GDM1 (cell line): ENCODE measurements at regions not wholly inside any gene's neighbourhood (a gene's known extent, or its start where the extent isn't known, plus 50 kb on each side); places are given as distances from the start of the nearest gene placed in this dataset.
"Not testable (repeated sequence)": the region's sequence is repeated elsewhere in the genome, so short reads cannot be mapped to it uniquely, and the experiment has no call there.

Experiments
- DNase-seq: peaks from one replicate; lab custom pipeline; 2025; lab: John Stamatoyannopoulos, UW

DNA sequence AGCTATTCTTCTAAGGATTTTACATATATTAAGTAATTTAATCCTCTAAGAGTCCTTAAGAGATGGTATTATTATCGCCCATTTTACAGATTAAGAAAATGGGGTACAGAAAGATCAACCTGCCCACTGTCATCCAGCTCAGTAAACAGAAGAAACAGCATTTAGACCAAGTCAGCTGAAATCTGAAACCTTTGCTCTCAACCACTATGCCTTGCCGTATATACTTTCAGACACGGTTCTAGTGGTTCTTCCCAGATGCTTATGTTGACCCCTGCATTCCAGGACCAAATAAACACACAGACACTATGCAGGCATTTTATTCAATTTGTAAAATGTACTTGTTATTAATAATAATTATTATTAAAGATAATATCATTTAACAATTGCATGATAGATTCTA lies 854.8 kb downstream of the KCNJ2 start:
- DNase-seq: no peak

DNA sequence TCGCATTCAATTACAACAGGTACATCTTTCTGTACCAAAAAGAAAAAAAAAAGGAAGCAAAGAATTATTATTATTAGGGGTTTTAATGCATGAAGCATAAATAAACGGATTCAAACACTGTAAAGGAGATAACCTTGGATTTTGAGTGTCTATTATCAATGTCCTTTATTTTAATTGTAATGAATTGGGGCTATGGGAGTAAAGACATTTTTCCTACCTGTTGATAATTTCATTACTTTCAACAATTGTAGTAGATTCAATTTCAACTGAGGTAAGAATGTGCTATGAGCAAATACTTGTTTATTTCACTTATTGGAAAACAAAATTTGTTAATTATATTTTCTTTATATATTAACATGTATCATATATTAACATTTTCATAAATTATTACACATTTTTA lies 855.6 kb downstream of the KCNJ2 start:
- no peak for DNase-seq

DNA sequence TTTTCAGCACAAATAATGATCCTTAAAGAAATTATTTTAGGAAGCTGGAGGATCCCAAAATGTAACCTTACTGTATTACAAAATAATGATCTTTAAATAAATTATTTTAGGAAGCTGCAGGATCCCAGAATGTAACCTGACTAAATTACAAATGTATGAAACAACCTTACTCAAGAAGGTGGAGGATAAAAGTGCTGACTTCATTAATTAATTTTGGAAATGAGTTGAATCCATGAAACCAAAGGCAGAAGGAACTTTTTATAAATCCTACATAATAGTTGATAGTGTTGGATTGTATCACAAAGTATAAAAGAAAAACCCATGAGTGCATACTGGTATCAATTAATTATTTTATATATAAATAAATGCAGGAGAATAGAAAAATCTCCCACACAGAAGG lies 859.9 kb downstream of the KCNJ2 start:
- no peak for DNase-seq

DNA sequence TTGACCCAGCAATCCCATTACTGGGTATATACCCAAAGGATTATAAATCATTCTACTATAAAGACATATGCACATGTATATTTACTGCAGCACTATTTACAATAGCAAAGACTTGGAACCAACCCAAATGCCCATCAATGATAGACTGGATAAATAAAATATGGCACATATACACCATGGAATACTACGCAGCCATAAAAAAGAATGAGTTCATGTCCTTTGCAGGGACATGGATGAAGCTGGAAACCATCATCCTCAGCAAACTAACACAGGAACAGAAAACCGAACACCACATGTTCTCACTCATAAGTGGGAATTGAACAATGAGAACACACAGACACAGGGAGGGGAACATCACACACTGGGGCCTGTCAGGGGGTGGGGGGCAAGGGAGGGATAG lies 862.0 kb downstream of the KCNJ2 start:
- DNase-seq: not testable (repeated sequence)

DNA sequence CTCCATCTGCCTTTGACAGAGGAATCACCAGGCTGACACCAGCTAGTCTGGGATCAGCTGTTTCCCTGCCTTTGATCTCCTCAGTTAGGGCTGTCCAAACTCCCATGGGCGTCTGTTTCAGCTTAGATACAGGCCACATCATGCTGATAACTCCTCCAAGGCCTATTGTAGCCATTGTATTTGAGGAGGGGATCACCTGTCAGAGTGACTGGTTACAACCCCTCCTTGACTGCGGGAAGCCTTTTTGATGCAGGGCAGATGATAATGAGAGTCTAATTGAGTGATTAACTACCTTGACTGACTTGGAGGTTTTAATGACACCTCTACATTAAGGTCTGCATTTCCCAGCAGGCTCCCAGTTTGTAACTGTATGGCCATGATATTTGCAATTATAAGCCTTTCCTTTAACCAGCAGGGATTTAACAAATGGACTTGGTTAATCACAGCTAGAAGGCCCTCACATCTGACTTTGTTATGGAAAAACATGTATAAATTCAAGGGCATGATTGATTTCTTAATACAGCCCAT lies 863.5 kb downstream of the KCNJ2 start:
- DNase-seq: no peak

DNA sequence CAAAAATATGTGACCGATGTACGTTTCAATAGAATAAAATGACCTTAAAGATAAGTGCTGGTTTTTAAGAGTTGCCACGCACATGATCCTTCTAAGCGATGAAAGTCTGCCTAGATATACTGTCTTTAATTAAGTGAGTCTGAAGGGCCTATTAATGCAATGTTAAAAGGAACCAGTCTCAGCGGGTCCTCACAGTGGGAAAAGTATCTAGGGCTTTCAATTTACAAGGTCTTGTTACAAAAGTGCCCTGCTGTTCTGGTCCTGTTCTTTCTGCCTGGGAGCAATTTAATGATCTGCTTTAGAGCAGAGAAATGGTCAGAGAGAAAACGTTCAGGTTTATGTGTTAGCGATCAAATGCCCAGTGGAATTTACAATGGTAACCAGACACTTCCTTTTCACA lies 864.0 kb downstream of the KCNJ2 start:
- no peak for DNase-seq

DNA sequence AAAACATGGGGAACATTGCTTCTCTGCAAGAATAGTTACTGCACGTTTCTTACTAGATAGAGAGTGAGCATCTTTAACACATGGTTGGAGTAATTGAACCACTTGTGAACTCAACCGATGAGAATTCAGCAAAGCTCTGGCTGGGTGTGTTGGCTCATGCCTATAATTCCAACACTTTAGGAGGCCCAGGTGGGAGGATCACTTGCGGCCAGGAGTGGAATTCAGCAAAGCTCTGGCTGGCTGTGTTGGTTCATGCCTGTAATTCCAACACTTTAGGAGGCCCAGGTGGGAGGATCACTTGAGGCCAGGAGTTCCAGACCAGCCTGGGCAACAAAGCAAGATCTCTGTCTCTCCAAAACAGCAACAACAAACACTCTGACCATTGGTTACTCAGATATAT lies 865.9 kb downstream of the KCNJ2 start:
- DNase-seq: no peak

DNA sequence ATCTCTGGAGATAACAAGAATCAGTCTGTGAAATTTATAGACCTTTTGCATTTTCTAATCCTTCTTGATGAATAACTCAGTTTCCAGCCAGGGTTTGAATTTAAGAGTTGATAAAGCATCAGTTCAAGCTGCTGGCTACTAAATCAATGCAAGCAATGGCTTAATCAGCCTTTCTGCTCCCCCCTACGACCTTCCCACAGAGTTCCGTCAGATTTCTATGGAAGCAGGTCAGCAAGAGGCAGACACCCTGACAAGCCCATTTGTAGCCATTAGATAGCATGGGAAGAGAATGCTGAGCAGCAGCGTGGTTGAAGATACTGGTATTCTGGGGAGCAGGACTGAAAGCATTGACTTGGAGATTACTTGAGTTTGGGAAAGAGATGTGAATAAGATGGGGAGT lies 868.1 kb downstream of the KCNJ2 start:
- no peak for DNase-seq

DNA sequence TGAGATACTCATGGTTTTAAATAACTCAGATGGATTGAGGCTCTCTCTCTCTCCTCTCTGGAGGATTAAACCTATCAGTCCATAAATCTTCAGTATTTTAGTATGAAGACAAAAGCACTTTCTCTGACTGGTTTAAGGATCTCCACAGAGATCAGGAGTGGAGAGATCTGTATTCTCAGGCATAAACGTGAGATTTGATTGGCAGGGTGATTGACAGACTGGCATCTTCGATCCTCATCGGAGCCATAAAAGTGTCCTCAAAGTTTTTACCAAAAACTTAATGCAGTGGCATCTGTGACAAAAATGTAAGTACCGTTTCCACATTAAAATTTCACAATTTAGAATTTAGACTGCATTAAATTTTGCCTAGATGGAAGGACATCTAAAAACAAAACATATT lies 870.1 kb downstream of the KCNJ2 start:
- DNase-seq: no peak

DNA sequence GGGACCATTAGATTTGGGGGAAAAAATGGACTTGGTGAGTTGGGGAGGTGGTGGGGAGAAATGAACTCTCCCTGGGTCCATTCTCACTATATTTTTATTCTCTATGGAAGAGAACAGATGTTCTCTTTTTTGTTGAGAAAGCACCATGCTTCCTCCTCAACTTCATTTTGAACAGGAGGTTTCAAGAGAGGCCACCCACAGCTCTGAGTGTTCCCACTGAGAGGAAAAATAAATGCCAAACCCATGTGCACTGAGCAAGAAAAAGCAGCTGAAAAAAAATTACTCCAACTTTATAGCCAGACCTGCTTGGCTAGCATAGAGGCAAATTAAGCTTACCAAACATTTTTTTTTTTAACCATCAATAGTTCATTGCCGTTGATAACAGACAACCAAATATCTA lies 883.6 kb downstream of the KCNJ2 start:
- no peak for DNase-seq

DNA sequence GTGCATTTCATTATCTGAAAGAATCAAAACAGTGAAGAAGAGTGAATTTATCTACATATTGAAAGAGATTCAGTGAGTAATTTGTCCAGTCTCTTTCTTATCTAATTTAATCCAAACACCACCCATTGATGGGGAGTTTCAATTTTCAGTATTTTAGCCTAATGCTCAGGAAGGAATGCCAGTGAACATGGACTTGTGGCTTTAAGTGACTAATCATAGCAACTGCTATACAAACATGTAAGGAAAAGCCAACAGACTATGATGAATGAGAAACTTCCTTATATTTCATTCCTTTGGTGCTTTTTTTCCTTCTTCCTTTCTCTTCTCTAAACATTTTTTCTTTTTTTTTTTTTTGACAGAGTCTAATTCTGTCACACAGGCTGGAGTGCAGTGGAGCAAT lies 885.8 kb downstream of the KCNJ2 start:
- DNase-seq: no peak

DNA sequence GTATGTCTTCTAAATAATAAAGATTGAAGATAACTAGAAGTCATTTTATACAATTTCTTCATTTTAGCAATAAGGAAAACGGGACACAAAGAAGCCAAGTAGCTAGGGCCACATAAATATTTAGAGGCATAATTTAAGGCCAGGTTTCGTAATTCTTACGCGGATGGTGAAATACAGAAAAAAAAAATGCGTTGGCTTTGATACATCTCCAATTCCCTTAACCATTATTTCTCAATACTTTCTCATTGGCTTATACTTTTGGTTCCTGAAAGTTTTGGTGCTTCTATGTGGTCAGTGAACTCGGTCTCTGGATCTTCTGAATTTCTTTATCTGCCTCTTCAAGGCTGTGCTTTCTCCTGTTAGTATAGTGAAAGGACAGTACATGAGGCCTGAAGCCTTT lies 888.1 kb downstream of the KCNJ2 start:
- no peak for DNase-seq

DNA sequence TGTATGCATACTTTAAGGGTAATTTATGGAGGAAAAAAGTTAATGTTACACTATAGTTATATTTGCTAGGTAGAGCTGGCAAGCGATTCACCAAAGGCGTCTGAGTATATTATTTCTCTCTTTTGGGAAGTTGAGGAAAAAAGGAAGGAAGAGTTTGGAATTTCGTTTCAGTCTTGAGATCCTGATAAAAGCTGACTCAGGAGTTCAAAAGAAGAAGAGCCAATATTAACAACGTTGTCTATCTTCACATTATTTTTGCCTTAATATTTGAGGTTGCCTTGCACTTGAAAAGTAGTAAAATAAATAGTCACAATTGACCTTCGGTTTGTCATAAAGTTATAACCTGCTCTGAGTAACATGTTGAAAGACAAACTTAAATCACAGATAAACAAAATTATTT lies 888.6 kb downstream of the KCNJ2 start:
- DNase-seq: no peak

DNA sequence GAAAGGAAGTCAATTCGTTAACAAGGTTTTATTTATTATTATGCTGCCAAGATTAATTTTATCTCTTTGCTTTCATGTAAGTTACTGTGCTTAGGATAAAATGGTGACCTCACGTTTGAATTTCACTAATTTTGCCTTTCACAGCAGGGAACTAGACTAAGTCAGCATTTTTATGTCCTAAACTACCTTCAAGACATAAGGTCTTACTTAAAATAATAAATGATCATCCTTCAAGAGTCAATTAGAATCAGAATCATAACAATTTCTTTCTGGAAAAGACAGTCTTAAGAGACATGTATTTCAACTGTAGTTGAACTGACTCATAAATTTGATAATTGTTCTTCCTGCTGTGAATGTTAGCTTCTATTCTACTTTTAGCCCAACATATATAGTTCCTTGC lies 893.8 kb downstream of the KCNJ2 start:
- no peak for DNase-seq

DNA sequence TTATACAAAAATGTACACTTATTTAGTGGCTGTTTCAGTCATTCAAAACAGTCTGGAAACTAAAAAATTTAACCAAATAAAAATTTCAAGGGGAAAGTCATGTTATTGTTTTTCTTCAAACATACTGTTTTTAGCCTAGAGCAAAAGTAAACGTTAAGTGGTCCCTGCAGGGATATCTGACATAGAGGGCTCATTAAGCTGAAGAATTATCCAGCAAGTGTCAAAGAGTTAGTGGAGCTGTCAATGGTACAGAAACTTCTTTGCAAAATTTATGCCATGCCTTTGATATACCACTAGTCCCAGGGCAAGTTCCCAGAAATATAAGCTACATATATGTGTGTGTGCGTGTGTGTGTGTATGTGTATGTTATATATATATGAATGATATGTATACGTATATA lies 894.2 kb downstream of the KCNJ2 start:
- no peak for DNase-seq

DNA sequence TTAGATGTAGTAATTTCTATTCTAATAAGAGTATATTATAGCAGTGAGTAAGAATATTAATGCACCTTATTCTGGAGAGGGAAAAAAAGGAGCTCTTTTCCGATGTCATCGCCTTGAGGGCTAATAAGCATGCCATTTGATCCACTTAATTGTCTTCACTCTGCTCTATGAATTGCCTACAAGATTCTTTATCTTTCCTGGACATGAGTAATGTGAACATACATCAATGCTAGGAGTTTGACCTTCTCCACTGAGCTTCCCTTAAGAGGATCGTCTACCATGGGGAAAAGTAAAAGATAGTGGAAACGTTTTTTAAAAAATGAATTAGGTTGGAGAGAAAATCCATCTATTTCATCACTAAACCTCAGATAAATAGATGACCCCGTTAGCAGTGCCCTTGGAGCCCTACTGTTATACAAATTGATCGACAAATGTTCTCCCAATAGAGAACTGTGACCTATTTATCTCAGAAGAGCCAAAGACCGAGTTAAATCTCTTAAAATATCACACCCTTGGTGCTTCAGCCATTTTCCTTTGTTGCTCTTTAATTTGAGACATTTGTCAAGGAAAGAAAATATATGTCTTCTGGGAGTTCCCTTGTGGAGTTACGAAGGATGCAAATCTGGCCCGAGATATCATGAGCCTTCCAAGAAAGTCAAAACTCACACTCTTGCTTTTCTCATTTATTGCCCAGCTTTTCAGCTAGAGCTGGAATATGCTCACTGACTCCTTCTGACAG lies 898.5 kb downstream of the KCNJ2 start:
- DNase-seq: no peak

DNA sequence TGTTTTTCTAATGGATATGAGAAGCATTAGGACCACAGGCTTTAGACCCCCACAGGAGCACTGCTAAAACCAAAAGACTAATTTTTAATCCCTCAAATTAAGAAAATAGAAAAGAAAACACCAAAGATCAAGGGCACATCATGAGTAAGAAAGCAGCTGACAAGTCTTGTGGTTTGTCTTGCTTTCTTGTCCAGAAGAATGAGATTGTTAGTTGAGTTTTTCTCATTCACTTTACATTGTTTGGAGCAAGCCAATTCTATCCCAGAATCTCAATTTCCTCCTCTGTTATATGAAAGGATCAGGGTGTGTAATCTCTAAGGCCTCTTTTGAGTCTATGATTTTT lies 899.0 kb downstream of the KCNJ2 start:
- no peak for DNase-seq

DNA sequence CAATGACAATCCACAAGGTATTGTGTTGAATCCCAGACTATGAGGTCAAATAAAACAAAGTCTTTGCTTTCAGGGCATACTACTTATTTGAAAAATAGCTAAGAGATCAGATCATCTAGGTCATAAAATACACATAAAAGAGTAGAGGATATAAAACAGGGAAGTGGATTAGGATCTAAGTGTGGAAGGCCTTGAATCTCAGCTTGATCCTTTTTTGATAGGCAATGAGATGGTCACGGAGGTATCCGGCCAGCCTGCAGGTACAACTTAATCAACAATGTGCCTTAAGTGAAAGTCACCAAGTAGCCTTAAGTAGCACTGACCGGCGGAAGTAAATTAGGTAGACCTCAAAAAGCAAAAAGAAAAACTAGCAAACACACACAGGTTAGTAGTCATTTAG lies 901.7 kb downstream of the KCNJ2 start:
- no peak for DNase-seq

DNA sequence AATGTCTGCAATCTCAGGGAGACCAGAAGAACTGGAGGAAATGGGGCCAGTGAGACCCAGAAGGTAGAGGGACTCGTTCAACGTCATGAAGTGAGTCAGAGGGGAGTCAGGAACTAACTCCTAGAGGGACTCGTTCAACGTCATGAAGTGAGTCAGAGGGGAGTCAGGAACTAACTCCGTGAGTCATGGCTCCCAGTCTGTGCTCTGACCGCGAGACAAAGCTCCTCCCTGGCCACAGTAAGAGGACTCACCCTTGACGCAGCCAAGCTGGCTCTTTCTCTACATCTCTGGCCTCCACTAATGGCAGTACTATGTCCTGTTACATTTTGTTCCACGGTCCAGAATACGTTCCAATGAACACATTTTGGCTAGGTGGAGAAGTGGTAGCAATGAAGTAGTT lies 902.5 kb downstream of the KCNJ2 start:
- DNase-seq: no peak

DNA sequence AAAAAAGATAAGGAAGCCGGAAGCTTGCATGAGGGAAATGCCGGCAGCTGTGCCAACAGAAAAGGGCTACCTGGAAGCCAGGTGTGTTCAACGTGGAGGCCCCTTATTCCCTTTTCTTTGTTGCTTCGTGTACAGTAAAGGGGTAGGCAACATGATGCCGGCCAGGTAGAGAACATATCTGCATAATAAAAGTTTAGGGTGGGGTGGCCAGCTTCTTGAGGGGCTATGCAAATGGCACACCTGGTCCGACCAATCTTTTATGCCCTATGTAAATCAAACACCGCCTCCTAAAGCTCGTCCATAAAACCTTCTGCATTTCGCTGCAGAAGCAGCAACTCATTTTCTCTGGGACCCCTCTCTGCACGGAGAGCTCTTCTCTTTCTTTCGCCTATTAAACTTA lies 911.6 kb downstream of the KCNJ2 start:
- no peak for DNase-seq

DNA sequence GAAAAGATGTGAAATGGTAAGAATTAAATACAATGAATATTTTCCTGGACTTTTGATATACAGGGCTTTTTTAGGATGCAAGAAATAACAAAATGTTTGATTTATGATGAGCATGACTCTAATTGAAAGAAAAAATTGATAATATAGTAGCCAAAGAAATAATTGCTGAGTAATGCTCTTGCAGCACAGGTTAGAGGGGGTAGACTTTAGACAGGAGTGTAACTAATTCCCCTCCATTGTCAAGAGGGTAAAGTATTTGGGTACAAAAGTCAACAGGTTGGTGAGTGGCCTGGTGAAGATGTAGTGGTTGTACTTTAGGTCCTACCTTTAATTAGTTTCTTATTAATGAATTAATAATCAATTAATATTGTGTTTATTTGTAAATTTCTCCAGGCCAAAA lies 912.3 kb downstream of the KCNJ2 start:
- DNase-seq: no peak

DNA sequence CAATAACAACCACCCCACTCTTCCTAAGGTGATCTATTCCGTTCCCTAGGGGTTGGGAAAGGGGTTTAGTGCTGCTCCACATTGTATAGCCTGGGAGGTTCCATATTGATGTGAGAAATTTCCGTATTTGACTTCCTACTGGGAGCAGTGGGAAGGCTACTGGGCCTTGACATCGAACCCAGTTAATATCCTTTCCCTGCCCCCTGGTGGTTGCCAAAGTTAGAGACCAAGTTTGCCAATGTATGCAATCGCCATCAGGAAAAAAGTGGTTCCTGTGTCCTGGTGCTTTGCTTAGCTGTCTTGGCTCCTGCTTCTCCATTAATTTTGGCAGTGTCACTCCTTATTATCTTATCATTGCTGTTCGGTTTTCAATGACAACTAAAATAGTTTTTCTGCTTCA lies 914.9 kb downstream of the KCNJ2 start:
- DNase-seq: peak; percentile 12

DNA sequence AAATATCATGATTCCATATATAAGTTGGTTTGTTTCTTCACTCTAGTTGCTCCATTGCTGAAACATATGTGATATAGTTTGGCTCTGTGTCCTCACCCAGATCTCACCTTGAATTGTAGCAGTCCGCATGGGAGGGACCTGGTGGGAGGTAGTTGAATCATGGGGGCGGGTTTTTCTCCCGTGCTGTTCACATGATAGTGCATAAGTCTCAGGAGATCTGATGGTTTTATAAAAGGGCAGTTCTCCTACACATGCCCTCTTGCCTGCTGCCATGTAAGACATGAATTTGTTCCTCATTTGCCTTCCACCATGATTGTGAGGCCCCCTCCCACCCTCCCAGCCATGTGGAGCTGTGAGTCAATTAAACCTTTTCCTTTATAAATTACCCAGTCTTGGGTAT lies 915.5 kb downstream of the KCNJ2 start:
- DNase-seq: no peak

DNA sequence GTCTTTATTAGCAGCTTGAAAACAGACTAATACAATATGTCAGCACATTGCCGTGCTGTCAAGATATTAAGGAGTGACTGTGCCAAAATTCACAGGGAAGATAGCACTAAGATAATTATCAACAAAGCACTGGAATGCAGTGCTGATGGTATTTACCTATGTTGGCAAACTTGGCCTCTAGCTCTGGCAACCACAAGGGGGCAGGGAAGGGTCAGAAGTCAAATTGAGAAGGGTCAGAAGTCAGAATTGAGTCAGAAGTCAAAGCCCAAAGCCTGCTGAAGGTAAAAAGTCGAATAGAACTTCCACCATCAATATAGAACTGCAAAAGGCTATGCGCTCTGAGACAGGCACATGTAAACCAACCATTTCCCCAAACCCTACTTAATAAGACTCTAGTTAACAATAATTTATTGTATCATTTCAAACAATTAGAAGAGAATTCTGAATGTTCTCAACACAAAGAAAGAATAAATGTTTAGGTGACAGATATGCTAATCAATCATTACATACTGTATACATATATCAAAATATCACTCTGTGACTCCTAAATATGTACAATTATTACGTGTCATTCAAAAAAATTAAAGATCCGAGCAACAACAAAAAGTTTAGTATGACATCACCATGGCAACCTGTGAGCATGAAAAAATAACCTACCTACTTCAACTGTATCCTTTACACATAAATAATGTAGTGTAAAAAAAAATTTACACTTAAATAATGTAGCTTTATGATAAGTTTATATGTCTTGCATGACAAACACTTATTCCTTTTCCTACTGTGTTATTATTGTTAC lies 916.1 kb downstream of the KCNJ2 start:
- peak; percentile 2 for DNase-seq
